ENCODE measurements at regions not wholly inside any gene's neighbourhood (a gene's known extent, or its start where the extent isn't known, plus 50 kb on each side); places are given as distances from the start of the nearest gene placed in this dataset.

DNA sequence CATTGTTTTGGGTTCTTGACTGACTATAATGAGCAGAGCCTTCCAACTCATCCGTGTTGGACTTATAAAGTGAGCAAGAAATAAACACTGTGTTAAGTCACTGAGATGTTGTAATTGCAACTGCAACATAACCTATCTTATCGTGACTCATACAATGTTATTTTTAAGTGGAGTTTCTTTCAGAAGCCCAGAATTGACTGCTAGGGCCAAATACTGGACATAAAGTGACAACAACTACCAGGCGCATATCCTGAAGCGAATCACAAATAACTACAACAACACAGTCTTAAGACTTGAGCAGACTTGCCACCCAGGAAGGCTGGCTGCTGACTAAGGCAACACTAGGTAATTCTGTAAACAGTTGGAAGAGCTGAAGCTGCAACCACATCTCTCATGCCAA lies 326.6 kb downstream of the COL12A1 start:
- DNase-seq: no peak

- no peak for DNase-seq
Observed at GRCh38 chr6:74875193-74875592, 330.7 kb downstream of the COL12A1 start.

DNA sequence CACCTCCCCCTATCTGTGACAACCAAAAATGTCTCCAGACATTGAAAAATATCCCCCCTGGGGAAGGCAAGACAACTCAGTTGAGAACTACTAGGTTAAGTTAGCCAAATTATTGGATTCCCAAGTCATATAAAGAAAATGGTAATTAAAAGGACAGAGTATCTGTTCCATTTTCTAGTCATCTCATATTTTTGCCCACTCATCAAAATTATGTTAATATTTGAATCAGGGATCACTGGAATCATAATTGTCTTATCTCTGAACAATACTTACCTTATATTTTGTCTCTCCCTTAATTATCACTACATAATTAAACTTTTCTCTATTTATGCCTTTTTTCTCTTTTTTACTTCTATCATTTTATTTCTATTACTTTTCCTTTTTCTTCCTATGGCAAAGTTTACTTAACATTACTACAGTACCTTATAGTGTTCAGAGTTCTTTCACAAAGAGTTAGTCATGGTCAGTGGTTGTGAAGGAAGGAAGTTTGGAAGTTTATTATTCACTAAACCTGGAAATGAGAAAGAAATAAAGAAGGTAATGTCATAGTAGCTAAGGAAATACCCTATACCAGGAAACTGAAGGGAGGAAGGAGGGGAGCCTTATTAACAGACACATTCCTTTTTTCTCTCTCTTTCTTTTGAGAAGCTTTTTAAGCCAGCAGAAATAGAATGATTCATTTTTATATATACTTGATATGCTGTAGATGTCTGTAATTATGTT lies 332.9 kb downstream of the COL12A1 start:
- no peak for DNase-seq

- no peak for DNase-seq
Observed at GRCh38 chr6:74871757-74872156, 334.1 kb downstream of the COL12A1 start.

DNA sequence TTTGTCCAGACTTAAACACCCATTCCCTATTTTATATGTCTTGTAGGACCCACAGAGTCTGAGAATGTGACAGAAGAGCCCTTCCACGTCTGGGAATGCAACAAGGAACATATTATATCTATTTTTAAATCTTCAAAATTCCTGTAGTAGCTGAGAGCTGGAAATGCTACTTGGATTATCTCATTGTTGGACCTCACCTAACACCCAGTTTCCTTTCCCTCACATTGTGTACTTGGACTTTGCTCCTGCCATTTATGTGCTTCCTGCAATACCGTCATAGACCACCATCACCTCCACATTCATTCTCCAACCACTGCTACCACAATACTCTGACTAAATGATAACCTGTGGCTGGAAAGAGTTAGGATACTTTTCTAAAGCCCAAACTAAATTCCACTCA lies 335.4 kb downstream of the COL12A1 start:
- no peak for DNase-seq

- DNase-seq: no peak
Observed at GRCh38 chr6:74867291-74867690, 338.6 kb downstream of the COL12A1 start.

DNA sequence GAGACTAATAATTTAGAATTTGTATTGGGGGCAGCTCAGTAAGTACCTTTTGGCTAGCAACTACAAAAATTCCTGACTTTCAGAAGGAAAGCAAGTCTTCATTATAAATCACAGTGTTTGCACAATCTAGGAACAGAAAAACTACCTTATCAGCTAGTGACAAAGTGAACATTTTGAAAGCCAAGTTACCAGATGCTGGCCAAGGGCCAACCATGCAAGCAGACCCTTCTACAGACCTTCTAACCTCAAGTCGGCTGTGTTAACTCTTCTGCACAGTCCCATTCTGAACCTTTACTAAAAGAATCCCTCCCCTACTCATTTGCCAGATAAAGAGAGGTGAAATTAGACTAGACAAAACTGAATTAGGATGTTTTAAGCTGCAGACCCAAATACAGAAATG lies 341.9 kb downstream of the COL12A1 start:
- no peak for DNase-seq

- no peak for DNase-seq
Observed at GRCh38 chr6:74860456-74860855, 345.4 kb downstream of the COL12A1 start.

- DNase-seq: no peak
Observed at GRCh38 chr6:74857157-74857556, 348.7 kb downstream of the COL12A1 start.

DNA sequence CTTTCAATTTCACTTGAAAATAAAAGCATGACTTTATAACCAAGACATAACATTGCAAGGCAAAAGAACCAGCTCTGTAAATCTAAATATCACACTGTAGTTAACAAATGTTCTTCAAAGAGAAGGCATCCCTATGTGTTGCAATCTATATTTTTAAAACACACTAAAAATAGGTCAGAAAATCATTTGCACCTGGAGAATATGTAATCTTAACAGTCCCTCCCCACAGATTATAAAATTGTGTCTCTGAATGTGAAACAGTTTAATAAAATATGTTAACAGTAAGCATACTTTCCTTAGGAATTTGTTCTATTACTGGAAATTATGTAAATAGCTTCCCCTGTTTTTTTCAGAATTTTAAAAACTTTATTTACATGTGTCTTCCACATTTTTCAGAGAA lies 351.9 kb downstream of the COL12A1 start:
- no peak for DNase-seq

DNA sequence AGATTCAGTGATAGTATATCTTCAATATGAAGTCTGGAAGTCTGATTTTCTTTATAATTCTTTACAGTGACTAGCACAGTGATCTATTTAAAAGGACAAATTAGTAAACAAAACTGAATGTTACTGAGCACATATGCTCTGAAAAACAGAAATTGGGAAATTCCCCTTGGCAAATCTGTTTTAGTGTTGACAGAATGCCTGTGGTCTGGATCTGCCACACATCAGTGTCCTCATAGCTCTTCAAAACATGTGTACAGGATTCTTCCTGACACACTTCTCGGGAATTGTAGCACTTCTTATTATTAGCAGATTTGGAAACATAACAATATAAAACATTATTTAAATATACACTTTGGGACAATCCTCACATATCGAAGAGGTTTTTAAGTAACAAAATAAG lies 354.3 kb downstream of the COL12A1 start:
- no peak for DNase-seq

- no peak for DNase-seq
Observed at GRCh38 chr6:74840953-74841352, 364.9 kb downstream of the COL12A1 start.

GRCh38 chr6:74834967-74835366 lies 370.9 kb downstream of the COL12A1 start:
- no peak for DNase-seq

DNA sequence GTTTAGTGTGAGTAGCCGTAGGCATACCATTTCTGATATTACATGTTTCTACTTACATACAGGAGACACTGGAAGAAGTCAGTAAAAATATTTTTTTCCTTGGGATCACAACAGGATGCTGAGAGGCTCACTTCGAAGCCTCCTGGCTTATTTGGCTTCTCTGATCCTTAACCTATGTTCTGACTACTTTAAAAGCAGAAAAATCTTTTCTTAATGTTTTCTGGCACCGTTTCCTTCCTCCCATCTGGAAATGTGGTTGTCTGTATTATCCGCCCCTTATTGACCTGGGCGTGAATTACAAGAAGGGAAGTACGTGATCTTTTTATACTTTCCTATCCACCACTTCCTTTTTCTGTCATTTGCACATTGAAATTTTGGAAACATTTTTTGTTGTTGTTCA lies 379.6 kb downstream of the COL12A1 start:
- no peak for DNase-seq

DNA sequence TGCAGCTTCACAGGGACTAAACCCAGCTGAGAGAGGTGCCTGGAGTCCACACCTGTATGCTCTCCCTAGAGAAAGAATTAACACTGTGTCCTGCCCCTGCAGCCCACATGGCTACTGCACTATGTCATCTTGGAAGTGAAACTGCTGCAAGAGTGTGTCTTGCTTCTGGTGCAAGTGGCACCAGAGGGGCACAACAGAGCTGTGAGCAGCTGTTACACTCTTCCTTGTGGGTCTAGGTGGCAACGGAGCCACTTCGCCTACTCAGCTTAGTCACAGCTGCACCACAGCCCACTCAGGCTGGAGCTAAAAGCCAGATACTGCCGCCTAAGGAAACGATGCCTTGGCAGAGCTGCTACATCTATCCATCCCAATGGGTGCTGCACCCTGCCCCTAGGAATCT lies 391.4 kb downstream of the COL12A1 start:
- DNase-seq: no peak

- no peak for DNase-seq
Observed at GRCh38 chr6:74807674-74808073, 398.2 kb downstream of the COL12A1 start.

DNA sequence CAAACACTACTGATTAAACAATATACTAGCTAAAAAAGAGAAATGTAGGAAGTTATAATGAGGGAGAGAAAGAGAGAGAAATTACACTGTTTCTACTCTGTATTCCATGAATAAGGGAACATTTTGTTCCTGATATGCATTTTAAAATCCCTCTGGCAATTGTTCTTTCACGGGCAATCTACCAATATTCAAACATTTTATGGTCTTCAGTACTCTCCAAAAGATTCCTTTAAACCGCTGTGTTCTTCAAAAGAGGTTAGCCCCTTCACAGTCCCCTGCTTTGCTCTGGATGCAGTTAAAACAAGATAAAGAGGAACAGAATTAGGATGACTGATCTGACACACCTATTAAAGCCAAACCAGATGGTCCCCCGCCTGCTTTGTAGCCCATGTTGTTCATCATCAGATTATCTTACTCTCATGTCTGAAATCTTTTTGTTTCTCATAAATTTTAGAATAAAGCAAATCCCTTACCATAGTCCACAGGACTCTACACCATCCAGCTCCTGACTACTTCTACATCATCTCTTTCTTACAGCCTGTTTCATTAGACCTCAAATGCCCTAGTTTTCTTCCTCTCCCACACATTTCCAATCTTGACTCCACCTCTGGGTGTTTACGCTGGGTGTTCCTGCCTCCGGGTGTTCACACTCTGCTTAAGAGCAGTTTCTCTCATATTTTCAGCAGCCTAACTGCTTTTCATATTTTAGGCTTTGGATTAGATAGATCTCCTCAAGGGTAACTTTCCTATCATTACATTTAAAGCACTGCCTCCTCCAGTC lies 399.7 kb downstream of the COL12A1 start:
- DNase-seq: no peak

GRCh38 chr6:74798302-74798701 lies 407.6 kb downstream of the COL12A1 start:
- no peak for DNase-seq

GRCh38 chr6:74785236-74785635 lies 420.6 kb downstream of the COL12A1 start:
- no peak for DNase-seq

DNA sequence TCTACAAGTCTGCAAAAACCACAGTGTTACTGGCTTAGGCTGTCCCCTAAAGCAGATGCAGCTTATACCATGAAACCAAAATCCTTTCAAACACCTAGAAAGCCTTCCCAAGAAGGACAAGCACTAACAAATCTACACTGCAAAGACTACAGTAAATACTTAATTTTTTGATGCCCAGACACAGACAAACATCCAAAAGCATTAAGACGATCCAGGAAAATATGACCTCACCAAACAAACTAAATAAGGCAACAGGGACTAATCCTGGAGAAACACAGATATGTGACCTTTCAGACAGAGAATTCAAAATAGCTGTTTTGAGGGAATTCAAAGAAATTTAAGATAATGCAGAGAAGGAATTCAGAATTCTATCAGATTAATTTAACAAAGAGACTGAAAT lies 423.5 kb downstream of the COL12A1 start:
- DNase-seq: no peak

GRCh38 chr6:74780831-74781230 lies 425.0 kb downstream of the COL12A1 start:
- DNase-seq: no peak

DNA sequence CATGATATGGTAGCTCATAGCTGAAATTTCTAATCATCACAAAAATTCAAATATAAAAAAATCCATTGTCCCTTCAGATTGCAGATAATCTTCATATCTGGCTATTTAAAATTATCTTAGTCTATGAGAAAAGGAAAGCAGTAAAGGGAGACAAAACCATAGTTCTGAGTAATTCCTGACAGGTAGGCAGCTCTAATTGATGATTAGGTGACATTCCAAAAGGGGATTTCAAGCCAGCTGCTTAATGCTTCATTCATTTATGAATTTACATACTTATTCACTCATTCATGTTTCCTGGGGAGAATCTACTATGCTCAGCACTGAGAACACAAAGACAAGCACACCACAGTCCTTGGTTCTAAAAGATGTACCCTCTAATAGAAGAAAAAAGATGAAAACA lies 437.1 kb downstream of the COL12A1 start:
- no peak for DNase-seq

GRCh38 chr6:74768120-74768519 lies 437.7 kb downstream of the COL12A1 start:
- DNase-seq: no peak

- DNase-seq: no peak
Observed at GRCh38 chr6:74765486-74765885, 440.4 kb downstream of the COL12A1 start.

- no peak for DNase-seq
Observed at GRCh38 chr6:74764486-74764885, 441.4 kb downstream of the COL12A1 start.

Data from SHP77 (cell line).